K562 (cell line): ENCODE measurements at regions not wholly inside any gene's neighbourhood (a gene's known extent, or its start where the extent isn't known, plus 50 kb on each side); places are given as distances from the start of the nearest gene placed in this dataset.

Experiments
- CHD7 ChIP-seq: fragments of 200-600 bp; sonication (generic); IDR thresholded peaks from one replicate; pipeline ENCODE4 v1.6.1; 2012; ENCODE audit warnings: mild to moderate bottlenecking, low read depth, low read length, inconsistent platforms
- ESRRB ChIP-seq: fragments of 250-450 bp; sonication (Bioruptor Pico); IDR thresholded peaks from 2 replicates; pipeline ENCODE4 v1.5.0; 2020; ENCODE audit warnings: mild to moderate bottlenecking, moderate library complexity, borderline replicate concordance
- HEY1 ChIP-seq: fragments of 250-450 bp; sonication (Bioruptor Pico); IDR thresholded peaks from 2 replicates; pipeline ENCODE4 v1.5.0; 2020; ENCODE audit warnings: mild to moderate bottlenecking, moderate library complexity, borderline replicate concordance
- ZBTB9 ChIP-seq: fragments of 450-650 bp; formaldehyde crosslinking; IDR thresholded peaks from 2 replicates; pipeline ENCODE4 v1.4.0; 2020; ENCODE audit warnings: mild to moderate bottlenecking, moderate library complexity
- TF ChIP-seq, protein P1 (sequence below): fragments of 250-450 bp; sonication (Bioruptor Pico); IDR thresholded peaks from 2 replicates; pipeline ENCODE4 v1.8.0; 2022; ENCODE audit warnings: inconsistent platforms, mild to moderate bottlenecking, moderate library complexity, borderline replicate concordance

- TF ChIP-seq ZBTB9 (CRISPR knock-in tag) (no peak), HEY1 (CRISPR knock-in tag) (no peak), CHD7 (no peak), ESRRB (CRISPR knock-in tag) (no peak)
- TF ChIP-seq, protein P1, sequence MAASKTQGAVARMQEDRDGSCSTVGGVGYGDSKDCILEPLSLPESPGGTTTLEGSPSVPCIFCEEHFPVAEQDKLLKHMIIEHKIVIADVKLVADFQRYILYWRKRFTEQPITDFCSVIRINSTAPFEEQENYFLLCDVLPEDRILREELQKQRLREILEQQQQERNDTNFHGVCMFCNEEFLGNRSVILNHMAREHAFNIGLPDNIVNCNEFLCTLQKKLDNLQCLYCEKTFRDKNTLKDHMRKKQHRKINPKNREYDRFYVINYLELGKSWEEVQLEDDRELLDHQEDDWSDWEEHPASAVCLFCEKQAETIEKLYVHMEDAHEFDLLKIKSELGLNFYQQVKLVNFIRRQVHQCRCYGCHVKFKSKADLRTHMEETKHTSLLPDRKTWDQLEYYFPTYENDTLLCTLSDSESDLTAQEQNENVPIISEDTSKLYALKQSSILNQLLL (CRISPR knock-in tag), result no peak
- TF ChIP-seq, all 486 proteins: peak for 0
These were observed 1840.1 kb downstream of the PCDH7 start (continued) for GRCh38 chr4:32560306-32560705.
